Choroid plexus epithelial cell (primary cell): ENCODE measurements at regions not wholly inside any gene's neighbourhood (a gene's known extent, or its start where the extent isn't known, plus 50 kb on each side); places are given as distances from the start of the nearest gene placed in this dataset.

Experiments
- DNase-seq: peaks from one replicate; pipeline ENCODE4 v3.0.0-alpha.2; 2010; ENCODE audit warnings: low read depth
- H3K4me3 ChIP-seq: 2 replicates; pipeline ENCODE4 v1.5.1; 2011; ENCODE audit warnings: low read depth, mild to moderate bottlenecking, control low read depth, low read length, moderate library complexity
- TF ChIP-seq, protein P1 (sequence below): conservative IDR thresholded peaks from 2 replicates; pipeline ENCODE4 v1.5.1; 2011; ENCODE audit warnings: low read depth, mild to moderate bottlenecking, control low read depth, inconsistent platforms, low read length, moderate library complexity

DNA sequence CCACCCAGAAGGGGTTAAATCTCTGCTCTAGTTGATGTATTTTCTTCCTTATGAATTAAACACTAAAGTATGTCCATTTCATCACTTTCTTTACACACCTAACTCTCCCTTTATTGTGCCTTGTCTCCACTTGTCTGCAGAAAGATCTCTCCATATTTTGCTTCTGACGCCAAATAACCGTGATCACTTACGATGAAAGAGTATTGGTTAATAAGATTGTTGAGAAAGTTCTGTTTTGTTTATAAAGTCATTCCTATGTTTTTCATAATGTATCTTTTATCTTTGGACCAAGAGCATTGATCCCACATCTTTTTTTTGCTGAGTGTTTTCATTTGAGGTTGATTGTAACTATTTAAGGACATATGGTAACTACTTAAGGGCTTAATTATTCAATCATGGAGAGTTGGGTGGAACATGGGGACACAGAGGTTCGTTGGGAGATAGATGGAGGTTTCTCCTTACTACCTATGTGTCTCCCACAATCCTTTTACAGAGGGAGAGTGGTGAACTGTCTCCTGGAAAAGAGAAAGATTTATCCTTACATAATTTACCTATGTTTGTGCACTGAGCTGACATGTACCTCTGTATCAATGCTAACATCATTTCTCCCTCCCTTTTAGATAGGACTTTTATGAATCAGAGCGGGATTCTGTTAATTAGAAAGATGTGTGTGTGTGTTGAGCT lies 120.7 kb upstream of the SLC38A2 start:
- DNase-seq = peak; percentile 59
- TF ChIP-seq, protein P1, sequence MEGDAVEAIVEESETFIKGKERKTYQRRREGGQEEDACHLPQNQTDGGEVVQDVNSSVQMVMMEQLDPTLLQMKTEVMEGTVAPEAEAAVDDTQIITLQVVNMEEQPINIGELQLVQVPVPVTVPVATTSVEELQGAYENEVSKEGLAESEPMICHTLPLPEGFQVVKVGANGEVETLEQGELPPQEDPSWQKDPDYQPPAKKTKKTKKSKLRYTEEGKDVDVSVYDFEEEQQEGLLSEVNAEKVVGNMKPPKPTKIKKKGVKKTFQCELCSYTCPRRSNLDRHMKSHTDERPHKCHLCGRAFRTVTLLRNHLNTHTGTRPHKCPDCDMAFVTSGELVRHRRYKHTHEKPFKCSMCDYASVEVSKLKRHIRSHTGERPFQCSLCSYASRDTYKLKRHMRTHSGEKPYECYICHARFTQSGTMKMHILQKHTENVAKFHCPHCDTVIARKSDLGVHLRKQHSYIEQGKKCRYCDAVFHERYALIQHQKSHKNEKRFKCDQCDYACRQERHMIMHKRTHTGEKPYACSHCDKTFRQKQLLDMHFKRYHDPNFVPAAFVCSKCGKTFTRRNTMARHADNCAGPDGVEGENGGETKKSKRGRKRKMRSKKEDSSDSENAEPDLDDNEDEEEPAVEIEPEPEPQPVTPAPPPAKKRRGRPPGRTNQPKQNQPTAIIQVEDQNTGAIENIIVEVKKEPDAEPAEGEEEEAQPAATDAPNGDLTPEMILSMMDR = no peak

DNA sequence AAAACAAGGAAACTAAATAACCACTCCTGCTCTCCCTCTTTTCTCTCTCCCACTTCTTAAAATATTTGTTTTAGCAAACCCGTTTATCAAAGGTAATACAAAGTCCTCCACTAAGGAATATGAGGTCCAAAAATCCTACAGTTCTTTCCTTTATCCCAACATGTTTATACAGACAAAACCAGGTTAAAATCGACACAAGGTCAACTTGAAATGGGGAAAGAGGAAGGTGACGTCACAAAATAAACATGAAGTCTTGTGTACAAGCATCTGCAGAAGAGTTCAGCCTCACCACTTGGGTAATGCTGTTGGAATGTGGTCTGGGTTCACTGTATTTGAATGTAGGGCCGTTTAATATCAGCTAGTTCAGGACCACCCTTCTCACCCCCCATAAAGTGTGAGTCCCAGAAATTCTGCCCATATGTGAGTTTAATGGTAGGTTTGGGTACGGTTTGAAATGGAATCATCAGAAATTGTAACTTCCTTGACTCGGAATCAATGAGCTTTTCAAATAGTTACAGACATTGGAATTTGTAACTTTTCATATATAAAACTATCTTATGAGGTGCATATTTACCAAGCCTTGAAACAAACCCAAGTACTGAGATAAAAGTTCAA lies 120.0 kb upstream of the SLC38A2 start:
- H3K4me3 ChIP-seq = peak overlapping the region; percentile 22
- TF ChIP-seq, protein P1 = no peak
- DNase-seq = peak; percentile 98

More for the DNA sequence above, 120.7 kb upstream of the SLC38A2 start:
- H3K4me3 ChIP-seq = peak overlapping the region; percentile 26

DNA sequence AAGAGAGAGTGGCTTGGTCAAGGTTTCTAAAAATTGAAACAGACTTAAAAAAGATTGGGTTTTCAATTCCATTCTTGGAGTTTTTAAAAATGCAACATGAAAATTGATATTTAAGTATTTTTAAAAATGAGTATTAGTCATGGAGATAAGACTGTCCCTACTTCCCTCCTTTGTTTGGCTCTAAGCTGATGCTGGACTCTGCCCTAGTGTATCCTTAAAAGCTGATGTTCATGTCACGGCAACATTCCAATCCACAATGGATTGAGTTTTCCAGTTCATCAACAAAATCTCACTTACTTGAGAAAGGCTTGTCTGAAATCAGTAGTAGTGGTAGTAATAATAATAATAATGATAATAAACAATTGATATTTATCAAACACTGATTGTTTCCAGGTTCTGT lies 119.0 kb upstream of the SLC38A2 start:
- TF ChIP-seq, protein P1 = no peak
- H3K4me3 ChIP-seq = no peak overlapping the region
- DNase-seq = no peak

DNA sequence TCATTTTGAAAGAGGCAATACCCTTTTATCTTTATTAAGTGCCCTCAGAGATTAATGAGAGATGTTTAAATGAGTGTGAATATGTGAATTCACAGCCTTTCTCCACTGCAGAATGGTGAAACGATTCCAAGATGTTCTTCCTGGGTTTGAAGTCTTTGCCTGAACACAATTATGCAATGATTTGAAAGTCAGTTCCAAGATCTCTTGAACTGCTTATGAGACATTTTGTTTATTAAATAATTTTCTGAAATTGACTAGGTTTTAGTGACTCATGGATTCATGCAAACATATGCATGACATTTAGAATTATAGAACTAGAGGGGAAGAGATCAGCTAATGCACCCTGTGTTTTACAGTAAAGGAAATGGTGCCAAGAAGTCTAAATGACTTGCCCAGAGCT lies 118.1 kb upstream of the SLC38A2 start:
- no peak overlapping the region for H3K4me3 ChIP-seq
- DNase-seq = peak; percentile 81
- TF ChIP-seq, protein P1 = no peak

DNA sequence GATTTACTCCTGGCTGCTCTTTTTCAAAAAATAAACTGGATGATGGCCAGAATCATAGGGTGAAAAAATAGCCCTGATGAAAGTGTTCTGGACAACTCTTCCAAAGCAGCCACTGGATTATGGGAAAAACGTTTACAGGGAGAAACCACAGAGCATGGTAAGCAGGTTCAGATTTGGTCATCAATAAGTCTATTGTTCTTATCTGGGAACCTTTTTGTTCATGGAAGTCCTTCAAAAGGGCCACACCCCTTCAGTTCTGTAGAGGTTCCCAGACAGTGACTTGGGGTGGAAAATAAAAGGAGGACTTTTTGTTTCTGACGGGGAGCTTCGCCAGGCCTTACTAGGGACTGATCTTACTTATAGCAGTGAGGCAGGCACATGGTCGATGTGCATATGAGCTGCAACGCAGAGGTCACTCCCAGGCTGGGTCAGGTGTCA lies 117.4 kb upstream of the SLC38A2 start:
- H3K4me3 ChIP-seq = no peak overlapping the region
- TF ChIP-seq, protein P1 = no peak

DNA sequence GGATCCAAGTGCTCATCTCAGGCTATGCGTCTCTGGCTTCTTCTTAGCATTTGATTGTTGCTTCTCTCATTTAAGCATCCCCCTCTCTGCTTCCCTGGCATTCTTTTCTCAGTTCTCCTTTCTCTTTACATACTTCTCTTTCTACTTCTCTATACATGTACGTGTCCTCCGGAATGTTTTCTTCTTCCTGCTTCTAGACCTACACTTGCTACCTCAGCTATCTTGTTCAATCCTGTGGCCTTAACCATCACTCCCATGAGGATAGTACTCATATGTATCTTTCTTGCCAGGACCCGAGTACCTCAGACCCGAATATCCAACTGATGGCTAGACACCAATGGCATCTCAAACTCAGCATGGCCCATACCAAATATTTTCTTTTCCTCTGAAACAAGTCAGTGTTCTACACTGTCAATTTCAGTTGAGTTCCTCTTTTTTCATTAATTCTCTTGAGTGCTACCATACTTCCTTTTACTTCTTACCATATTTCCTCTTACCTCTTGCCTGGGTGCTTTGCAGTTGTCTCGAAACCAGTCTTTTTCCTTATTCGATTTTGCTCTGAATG lies 115.1 kb upstream of the SLC38A2 start:
- H3K4me3 ChIP-seq = no peak overlapping the region
- TF ChIP-seq, protein P1 = no peak
- DNase-seq = no peak

More for the DNA sequence above, 117.4 kb upstream of the SLC38A2 start:
- DNase-seq = no peak
